Endodermal cell (in vitro differentiated cells): ENCODE measurements at regions not wholly inside any gene's neighbourhood (a gene's known extent, or its start where the extent isn't known, plus 50 kb on each side); places are given as distances from the start of the nearest gene placed in this dataset.

Experiments used
- DNase-seq: peaks from one replicate; pipeline ENCODE4 v3.0.0-alpha.2; 2017
- H3K27ac ChIP-seq: 2 replicates; pipeline ENCODE4 v1.5.1; 2013; ENCODE audit warnings: mild to moderate bottlenecking, low read depth, low read length, moderate library complexity
- H3K27me3 ChIP-seq: 2 replicates; pipeline ENCODE4 v1.6.1; 2013; ENCODE audit warnings: mild to moderate bottlenecking, low read length, moderate library complexity; ENCODE audit not compliant: insufficient read depth, control insufficient read depth, poor library complexity, severe bottlenecking
- H3K36me3 ChIP-seq: 2 replicates; pipeline ENCODE4 v1.7.0; 2013; ENCODE audit warnings: mild to moderate bottlenecking, low read length, moderate library complexity; ENCODE audit not compliant: control insufficient read depth, insufficient read depth
- H3K4me1 ChIP-seq: one replicate; pipeline ENCODE4 v1.7.0; 2013; ENCODE audit warnings: low read length; ENCODE audit not compliant: control insufficient read depth, insufficient read depth
- H3K4me3 ChIP-seq: 2 replicates; pipeline ENCODE4 v1.5.1; 2013; ENCODE audit warnings: mild to moderate bottlenecking, low read length, moderate library complexity
- H3K9ac ChIP-seq: 2 replicates; pipeline ENCODE4 v1.6.1; 2013; ENCODE audit warnings: mild to moderate bottlenecking, low read length, moderate library complexity; ENCODE audit not compliant: poor library complexity, severe bottlenecking; ENCODE audit errors: extremely low read depth
- H3K9me3 ChIP-seq: 2 replicates; pipeline ENCODE4 v1.6.1; 2013; ENCODE audit warnings: mild to moderate bottlenecking, low read length, moderate library complexity; ENCODE audit not compliant: control insufficient read depth
- H3K27ac Mint-ChIP-seq: 2 replicates; pipeline ENCODE4 v1.8.0; 2020; ENCODE audit warnings: mixed read lengths
- H3K27me3 Mint-ChIP-seq: 2 replicates; pipeline ENCODE4 v1.8.0; 2021; ENCODE audit warnings: mild to moderate bottlenecking, mixed read lengths; ENCODE audit not compliant: insufficient read depth
- H3K36me3 Mint-ChIP-seq: 2 replicates; pipeline ENCODE4 v1.8.0; 2020; ENCODE audit warnings: low read depth, mixed read lengths
- H3K4me1 Mint-ChIP-seq: 2 replicates; pipeline ENCODE4 v1.8.0; 2020; ENCODE audit warnings: mixed read lengths
- H3K4me3 Mint-ChIP-seq: 2 replicates; pipeline ENCODE4 v1.8.0; 2020; ENCODE audit warnings: mild to moderate bottlenecking, moderate library complexity, mixed read lengths
- H3K9me3 Mint-ChIP-seq: 2 replicates; pipeline ENCODE4 v1.8.0; 2020; ENCODE audit warnings: mild to moderate bottlenecking, mixed read lengths
- WGBS, 2 experiments: methylation state at CpG; one replicate each; pipeline versions ENCODE4 v1.1.5 to v1.1.7; 2013; ENCODE audit warnings: missing lambda C conversion rate in 2 of 2, mixed read lengths in 1 of 2; ENCODE audit not compliant: insufficient coverage in 1 of 2, insufficient read length in 1 of 2; 5-methylcytosine and 5-hydroxymethylcytosine counted together
- TF ChIP-seq, protein P1 (sequence below): fragments of 200-600 bp; sonication (generic); conservative IDR thresholded peaks from 2 replicates; pipeline ENCODE4 v1.5.0; 2021; ENCODE audit warnings: antibody characterized with exemption, mild to moderate bottlenecking

DNA sequence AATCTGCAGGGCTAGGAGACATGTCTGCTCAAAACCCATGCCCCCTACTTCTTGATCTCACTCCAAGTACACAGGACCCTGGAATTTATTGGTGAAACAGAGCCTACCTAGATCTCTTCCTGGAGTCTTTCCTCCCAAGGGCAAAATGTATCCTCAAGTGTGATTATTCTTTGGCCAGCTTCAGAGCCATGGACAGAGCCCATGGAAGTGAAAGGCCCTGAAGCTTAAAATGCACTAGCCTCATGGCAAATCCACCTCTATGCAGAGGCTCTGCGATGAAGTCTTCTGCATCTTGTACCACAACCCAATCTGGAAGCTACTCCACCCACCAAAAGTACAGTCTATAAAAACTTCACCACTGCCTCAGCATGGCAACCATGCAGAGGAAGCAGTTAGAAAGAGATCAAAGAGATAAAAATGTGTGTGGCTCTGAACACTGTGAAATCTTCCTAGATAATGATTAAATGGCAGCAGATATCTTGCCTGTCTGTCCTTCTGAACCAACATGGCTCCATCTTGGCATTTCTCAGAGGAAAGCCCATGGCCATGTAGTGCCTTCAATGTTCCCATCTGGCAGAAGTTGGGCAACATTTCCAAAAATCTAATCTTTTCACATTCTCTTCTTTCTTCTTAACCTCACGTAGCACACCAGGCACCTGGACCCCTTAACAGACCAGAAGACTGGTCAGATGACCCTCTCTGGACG lies 142.9 kb upstream of the KLF7 start:
- no peaks in the 10 kb centered on the region for H3K4me1 ChIP-seq
- H3K36me3 Mint-ChIP-seq: no peaks in the 10 kb centered on the region
- 90 to 93% methylated on average over 2 to 3 of the region's 3 CpGs for WGBS, 2 experiments
- TF ChIP-seq, protein P1, sequence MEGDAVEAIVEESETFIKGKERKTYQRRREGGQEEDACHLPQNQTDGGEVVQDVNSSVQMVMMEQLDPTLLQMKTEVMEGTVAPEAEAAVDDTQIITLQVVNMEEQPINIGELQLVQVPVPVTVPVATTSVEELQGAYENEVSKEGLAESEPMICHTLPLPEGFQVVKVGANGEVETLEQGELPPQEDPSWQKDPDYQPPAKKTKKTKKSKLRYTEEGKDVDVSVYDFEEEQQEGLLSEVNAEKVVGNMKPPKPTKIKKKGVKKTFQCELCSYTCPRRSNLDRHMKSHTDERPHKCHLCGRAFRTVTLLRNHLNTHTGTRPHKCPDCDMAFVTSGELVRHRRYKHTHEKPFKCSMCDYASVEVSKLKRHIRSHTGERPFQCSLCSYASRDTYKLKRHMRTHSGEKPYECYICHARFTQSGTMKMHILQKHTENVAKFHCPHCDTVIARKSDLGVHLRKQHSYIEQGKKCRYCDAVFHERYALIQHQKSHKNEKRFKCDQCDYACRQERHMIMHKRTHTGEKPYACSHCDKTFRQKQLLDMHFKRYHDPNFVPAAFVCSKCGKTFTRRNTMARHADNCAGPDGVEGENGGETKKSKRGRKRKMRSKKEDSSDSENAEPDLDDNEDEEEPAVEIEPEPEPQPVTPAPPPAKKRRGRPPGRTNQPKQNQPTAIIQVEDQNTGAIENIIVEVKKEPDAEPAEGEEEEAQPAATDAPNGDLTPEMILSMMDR: no peak
- H3K4me3 ChIP-seq: no peak overlapping the region
- no peak for DNase-seq
- H3K4me1 Mint-ChIP-seq: peaks cover 14% of the 10 kb centered on the region
- H3K27ac ChIP-seq: no peak overlapping the region
- no peaks in the 10 kb centered on the region for H3K9me3 ChIP-seq
- no peaks in the 10 kb centered on the region for H3K9me3 Mint-ChIP-seq
- H3K9ac ChIP-seq: no peak overlapping the region
- no peaks in the 10 kb centered on the region for H3K36me3 ChIP-seq
- no peaks in the 10 kb centered on the region for H3K27me3 Mint-ChIP-seq
- no peaks in the 10 kb centered on the region for H3K27me3 ChIP-seq
- H3K27ac Mint-ChIP-seq: no peak overlapping the region
- no peak overlapping the region for H3K4me3 Mint-ChIP-seq

DNA sequence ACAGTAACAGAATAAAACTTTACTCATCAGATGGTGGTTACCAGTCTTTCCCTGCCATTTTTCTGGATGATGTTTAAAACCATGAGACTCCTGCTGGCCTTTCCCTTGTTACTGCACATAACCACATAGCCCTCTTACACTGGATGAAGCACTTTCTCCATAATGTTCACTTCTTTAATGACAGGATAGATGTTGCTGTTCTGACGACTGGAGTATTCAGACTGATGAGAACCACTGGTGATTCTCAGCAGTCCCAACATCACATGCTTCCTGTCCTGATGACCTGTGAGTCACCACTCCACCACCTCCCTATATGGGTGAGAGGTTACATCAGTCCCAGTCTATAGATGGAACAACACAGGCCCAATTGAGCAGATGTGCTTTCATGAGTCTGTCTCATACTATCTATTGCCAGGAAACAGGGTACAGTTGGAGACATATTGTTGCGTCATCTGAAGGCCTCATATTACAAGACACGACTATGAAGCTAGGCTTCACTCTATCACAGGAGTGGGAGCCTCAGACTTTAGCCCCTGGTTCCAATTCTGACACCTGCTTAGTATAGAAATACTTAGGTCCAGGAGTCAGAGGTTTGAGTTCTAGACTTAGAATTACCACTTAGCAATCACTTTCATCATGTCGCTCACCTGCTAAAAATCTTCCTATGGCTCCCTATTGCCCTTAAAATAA lies 145.7 kb upstream of the KLF7 start:
- no peaks in the 10 kb centered on the region for H3K36me3 ChIP-seq
- Mint-ChIP-seq H3K27ac (no peak overlapping the region), H3K4me3 (no peak overlapping the region), H3K36me3 (no peaks in the 10 kb centered on the region), H3K4me1 (peaks cover 8% of the 10 kb centered on the region), H3K9me3 (no peaks in the 10 kb centered on the region), H3K27me3 (no peaks in the 10 kb centered on the region)
- H3K4me1 ChIP-seq: peaks cover 4% of the 10 kb centered on the region
- 80 to 93% methylated on average over 4 of the region's 4 CpGs for WGBS, 2 experiments
- H3K27ac ChIP-seq: peak overlapping the region; percentile 52
- TF ChIP-seq, protein P1: peak; percentile 43
- H3K27me3 ChIP-seq: no peaks in the 10 kb centered on the region
- H3K9ac ChIP-seq: no peak overlapping the region
- no peak overlapping the region for H3K4me3 ChIP-seq
- DNase-seq: no peak
- no peaks in the 10 kb centered on the region for H3K9me3 ChIP-seq

DNA sequence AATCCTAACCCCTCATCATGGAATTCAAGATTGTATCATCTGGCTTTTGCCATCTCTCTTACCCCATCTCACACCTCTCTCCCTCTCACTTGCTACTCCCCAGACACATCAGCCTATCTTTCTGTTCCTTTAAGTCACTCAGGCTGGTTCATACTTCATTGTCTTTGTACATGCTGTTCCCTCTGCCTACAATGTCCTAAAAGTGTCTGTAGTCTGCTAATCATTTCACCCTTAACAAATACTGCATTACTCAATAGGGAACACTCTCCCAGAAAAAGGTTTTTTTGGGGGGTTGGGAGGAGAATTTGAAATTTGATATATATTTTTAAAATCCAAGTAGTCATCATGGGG lies 146.2 kb upstream of the KLF7 start:
- Histone ChIP-seq H3K9ac (no peak overlapping the region), H3K4me3 (no peak overlapping the region), H3K27ac (no peak overlapping the region), H3K9me3 (no peaks in the 10 kb centered on the region), H3K4me1 (peaks cover 4% of the 10 kb centered on the region), H3K36me3 (no peaks in the 10 kb centered on the region), H3K27me3 (no peaks in the 10 kb centered on the region)
- no peaks in the 10 kb centered on the region for H3K36me3 Mint-ChIP-seq
- H3K9me3 Mint-ChIP-seq: no peaks in the 10 kb centered on the region
- H3K4me1 Mint-ChIP-seq: peaks cover 8% of the 10 kb centered on the region
- no peak overlapping the region for H3K27ac Mint-ChIP-seq
- TF ChIP-seq, protein P1: no peak
- no peak for DNase-seq
- no peak overlapping the region for H3K4me3 Mint-ChIP-seq
- no peaks in the 10 kb centered on the region for H3K27me3 Mint-ChIP-seq
